GM23338 (cell line): ENCODE measurements at regions not wholly inside any gene's neighbourhood (a gene's known extent, or its start where the extent isn't known, plus 50 kb on each side); places are given as distances from the start of the nearest gene placed in this dataset.

ENCODE experiments used
- ATAC-seq: fragments of 200-7000 bp; cut with Tn5 transposase; 3 replicates; pipeline ENCODE4 v1.9.1; 2020
- DNase-seq: peaks from one replicate; pipeline ENCODE4 v3.0.0-alpha.2; 2015; ENCODE audit warnings: low spot score
- H2AFZ ChIP-seq: fragments of 200-600 bp; sonication (generic); 2 replicates; pipeline ENCODE4 v1.8.0; 2016; ENCODE audit warnings: antibody characterized with exemption, mild to moderate bottlenecking, moderate library complexity
- H3F3A ChIP-seq: fragments of 200-600 bp; sonication (generic); replicated peaks from 2 replicates; pipeline ENCODE4 v1.8.0; 2017; ENCODE audit warnings: antibody characterized with exemption, mixed run types, low read depth
- H3K27ac ChIP-seq: fragments of 200-600 bp; sonication (generic); 2 replicates; pipeline ENCODE4 v1.6.1; 2016; ENCODE audit warnings: low read depth
- H3K27me3 ChIP-seq: fragments of 200-600 bp; sonication (generic); 2 replicates; pipeline ENCODE4 v1.8.0; 2016; ENCODE audit warnings: mild to moderate bottlenecking, mixed run types, moderate library complexity; ENCODE audit not compliant: insufficient read depth
- H3K36me3 ChIP-seq: fragments of 200-600 bp; sonication (generic); 2 replicates; pipeline ENCODE4 v1.8.0; 2016; ENCODE audit warnings: mild to moderate bottlenecking; ENCODE audit not compliant: insufficient read depth
- H3K4me1 ChIP-seq: fragments of 200-600 bp; sonication (generic); 2 replicates; pipeline ENCODE4 v1.8.0; 2016; ENCODE audit warnings: mild to moderate bottlenecking, moderate library complexity; ENCODE audit not compliant: insufficient read depth
- H3K4me2 ChIP-seq: fragments of 200-600 bp; sonication (generic); 2 replicates; pipeline ENCODE4 v1.7.1; 2017; ENCODE audit warnings: mixed run types
- H3K4me3 ChIP-seq: fragments of 200-600 bp; sonication (generic); 2 replicates; pipeline ENCODE4 v1.6.1; 2016; ENCODE audit warnings: mixed run types
- H3K79me2 ChIP-seq: fragments of 200-600 bp; sonication (generic); replicated peaks from 2 replicates; pipeline ENCODE4 v1.8.0; 2017; ENCODE audit warnings: mild to moderate bottlenecking; ENCODE audit not compliant: insufficient read depth
- H3K9me2 ChIP-seq: fragments of 200-600 bp; sonication (generic); 2 replicates; pipeline ENCODE4 v1.8.0; 2017; ENCODE audit not compliant: insufficient read depth
- H4K20me1 ChIP-seq: fragments of 200-600 bp; sonication (generic); replicated peaks from 2 replicates; pipeline ENCODE4 v1.8.0; 2017; ENCODE audit warnings: mild to moderate bottlenecking; ENCODE audit not compliant: insufficient read depth
- H3K27ac Mint-ChIP-seq: 2 replicates; pipeline ENCODE4 v1.8.0; 2020; ENCODE audit warnings: inconsistent platforms, mild to moderate bottlenecking, moderate library complexity, mixed read lengths
- H3K27me3 Mint-ChIP-seq: 3 replicates; pipeline ENCODE4 v1.8.0; 2022; ENCODE audit warnings: low read depth, mild to moderate bottlenecking, moderate library complexity, mixed read lengths, inconsistent platforms; ENCODE audit not compliant: insufficient read depth, poor library complexity
- H3K36me3 Mint-ChIP-seq: 3 replicates; pipeline ENCODE4 v1.8.0; 2021; ENCODE audit warnings: low read depth, mild to moderate bottlenecking, inconsistent platforms, moderate library complexity, mixed read lengths
- H3K4me1 Mint-ChIP-seq: 3 replicates; pipeline ENCODE4 v1.8.0; 2020; ENCODE audit warnings: mild to moderate bottlenecking, inconsistent platforms, mixed read lengths
- H3K4me3 Mint-ChIP-seq: 3 replicates; pipeline ENCODE4 v1.8.0; 2021; ENCODE audit warnings: moderate library complexity, mild to moderate bottlenecking, inconsistent platforms, mixed read lengths
- H3K9me3 Mint-ChIP-seq: 3 replicates; pipeline ENCODE4 v1.8.0; 2020; ENCODE audit warnings: moderate library complexity, mild to moderate bottlenecking, inconsistent platforms, mixed read lengths
- CREB1 ChIP-seq: fragments of 250-450 bp; sonication (Bioruptor Pico); IDR thresholded peaks from 2 replicates; pipeline ENCODE4 v1.5.0; 2020; ENCODE audit warnings: low read depth, mild to moderate bottlenecking, moderate library complexity
- EZH2 ChIP-seq: fragments of 200-600 bp; sonication (generic); IDR thresholded peaks from one replicate; pipeline ENCODE4 v1.8.0; 2017; ENCODE audit warnings: antibody characterized with exemption, mild to moderate bottlenecking, low read depth; ENCODE audit not compliant: unreplicated experiment
- JUNB ChIP-seq: IDR thresholded peaks from one replicate; pipeline ENCODE4 v1.6.1; 2016; ENCODE audit warnings: antibody characterized with exemption; ENCODE audit not compliant: unreplicated experiment
- NANOG ChIP-seq: IDR thresholded peaks from 2 replicates; pipeline ENCODE4 v1.6.1; 2016; ENCODE audit warnings: antibody characterized with exemption, borderline replicate concordance
- POLR2AphosphoS5 ChIP-seq: IDR thresholded peaks from 2 replicates; pipeline ENCODE4 v1.6.1; 2016; ENCODE audit warnings: antibody characterized with exemption, low read depth
- STAT1 ChIP-seq: IDR thresholded peaks from one replicate; pipeline ENCODE4 v1.6.1; 2016; ENCODE audit warnings: antibody characterized with exemption; ENCODE audit not compliant: unreplicated experiment
- ZNF114 ChIP-seq: fragments of 250-450 bp; sonication (Bioruptor Pico); IDR thresholded peaks from 2 replicates; pipeline ENCODE4 v1.5.0; 2020; ENCODE audit warnings: mild to moderate bottlenecking, moderate library complexity
- ZNF331 ChIP-seq: fragments of 250-450 bp; sonication (Bioruptor Pico); IDR thresholded peaks from 2 replicates; pipeline ENCODE4 v1.5.0; 2020; ENCODE audit warnings: low read depth, mild to moderate bottlenecking, moderate library complexity
- TF ChIP-seq, protein P1 (sequence below): IDR thresholded peaks from one replicate; pipeline ENCODE4 v1.6.1; 2018; ENCODE audit warnings: antibody characterized with exemption; ENCODE audit not compliant: unreplicated experiment
- TF ChIP-seq, protein P2 (sequence below), 2 experiments: fragments of 200-600 bp in 1 of 2; sonication (generic) in 1 of 2; conservative IDR thresholded peaks; 2 replicates each; pipeline versions ENCODE4 v1.5.1 to v1.6.1; 2016 to 2017; ENCODE audit warnings: antibody characterized with exemption in 2 of 2, low read depth in 2 of 2, mild to moderate bottlenecking in 2 of 2, moderate library complexity in 1 of 2
- TF ChIP-seq, protein P3 (sequence below): fragments of 250-450 bp; sonication (Bioruptor Pico); IDR thresholded peaks from 2 replicates; pipeline ENCODE4 v1.5.0; 2020; ENCODE audit warnings: mild to moderate bottlenecking, moderate library complexity

DNA sequence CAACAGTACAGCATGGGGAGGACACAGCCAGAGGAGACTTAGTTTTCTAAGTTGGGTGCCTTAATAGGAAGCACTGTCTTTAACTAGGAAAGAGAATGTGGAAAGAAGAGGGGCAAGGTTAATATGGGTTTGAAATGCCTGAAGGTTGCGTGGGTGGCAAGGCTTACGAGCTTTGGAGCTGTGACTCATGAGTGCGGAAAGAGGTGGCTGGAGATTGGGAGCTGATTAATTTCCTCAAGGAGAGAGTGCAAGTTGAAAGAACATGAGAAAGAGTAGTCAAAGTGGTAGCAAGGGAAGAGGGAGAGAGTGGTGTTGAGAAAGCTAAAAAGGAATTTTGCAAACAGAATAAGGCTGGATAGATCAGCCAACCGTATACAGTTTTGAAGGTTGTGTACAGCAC lies 157.5 kb upstream of the ADRA1D start:
- Mint-ChIP-seq H3K27me3 (no peaks in the 10 kb centered on the region), H3K4me3 (no peak overlapping the region), H3K4me1 (no peaks in the 10 kb centered on the region; the same call in 2 of the 3 replicates), H3K36me3 (no peaks in the 10 kb centered on the region), H3K27ac (no peak overlapping the region), H3K9me3 (no peaks in the 10 kb centered on the region)
- H3F3A ChIP-seq = no peaks in the 10 kb centered on the region
- no peaks in the 10 kb centered on the region for H3K27me3 ChIP-seq
- ATAC-seq (no peak), DNase-seq (no peak)
- H3K4me2 ChIP-seq = no peak overlapping the region
- H2AFZ ChIP-seq = no peak overlapping the region
- TF ChIP-seq, protein P1, sequence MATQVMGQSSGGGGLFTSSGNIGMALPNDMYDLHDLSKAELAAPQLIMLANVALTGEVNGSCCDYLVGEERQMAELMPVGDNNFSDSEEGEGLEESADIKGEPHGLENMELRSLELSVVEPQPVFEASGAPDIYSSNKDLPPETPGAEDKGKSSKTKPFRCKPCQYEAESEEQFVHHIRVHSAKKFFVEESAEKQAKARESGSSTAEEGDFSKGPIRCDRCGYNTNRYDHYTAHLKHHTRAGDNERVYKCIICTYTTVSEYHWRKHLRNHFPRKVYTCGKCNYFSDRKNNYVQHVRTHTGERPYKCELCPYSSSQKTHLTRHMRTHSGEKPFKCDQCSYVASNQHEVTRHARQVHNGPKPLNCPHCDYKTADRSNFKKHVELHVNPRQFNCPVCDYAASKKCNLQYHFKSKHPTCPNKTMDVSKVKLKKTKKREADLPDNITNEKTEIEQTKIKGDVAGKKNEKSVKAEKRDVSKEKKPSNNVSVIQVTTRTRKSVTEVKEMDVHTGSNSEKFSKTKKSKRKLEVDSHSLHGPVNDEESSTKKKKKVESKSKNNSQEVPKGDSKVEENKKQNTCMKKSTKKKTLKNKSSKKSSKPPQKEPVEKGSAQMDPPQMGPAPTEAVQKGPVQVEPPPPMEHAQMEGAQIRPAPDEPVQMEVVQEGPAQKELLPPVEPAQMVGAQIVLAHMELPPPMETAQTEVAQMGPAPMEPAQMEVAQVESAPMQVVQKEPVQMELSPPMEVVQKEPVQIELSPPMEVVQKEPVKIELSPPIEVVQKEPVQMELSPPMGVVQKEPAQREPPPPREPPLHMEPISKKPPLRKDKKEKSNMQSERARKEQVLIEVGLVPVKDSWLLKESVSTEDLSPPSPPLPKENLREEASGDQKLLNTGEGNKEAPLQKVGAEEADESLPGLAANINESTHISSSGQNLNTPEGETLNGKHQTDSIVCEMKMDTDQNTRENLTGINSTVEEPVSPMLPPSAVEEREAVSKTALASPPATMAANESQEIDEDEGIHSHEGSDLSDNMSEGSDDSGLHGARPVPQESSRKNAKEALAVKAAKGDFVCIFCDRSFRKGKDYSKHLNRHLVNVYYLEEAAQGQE = no peak
- TF ChIP-seq JUNB = no peak
- TF ChIP-seq, protein P2, sequence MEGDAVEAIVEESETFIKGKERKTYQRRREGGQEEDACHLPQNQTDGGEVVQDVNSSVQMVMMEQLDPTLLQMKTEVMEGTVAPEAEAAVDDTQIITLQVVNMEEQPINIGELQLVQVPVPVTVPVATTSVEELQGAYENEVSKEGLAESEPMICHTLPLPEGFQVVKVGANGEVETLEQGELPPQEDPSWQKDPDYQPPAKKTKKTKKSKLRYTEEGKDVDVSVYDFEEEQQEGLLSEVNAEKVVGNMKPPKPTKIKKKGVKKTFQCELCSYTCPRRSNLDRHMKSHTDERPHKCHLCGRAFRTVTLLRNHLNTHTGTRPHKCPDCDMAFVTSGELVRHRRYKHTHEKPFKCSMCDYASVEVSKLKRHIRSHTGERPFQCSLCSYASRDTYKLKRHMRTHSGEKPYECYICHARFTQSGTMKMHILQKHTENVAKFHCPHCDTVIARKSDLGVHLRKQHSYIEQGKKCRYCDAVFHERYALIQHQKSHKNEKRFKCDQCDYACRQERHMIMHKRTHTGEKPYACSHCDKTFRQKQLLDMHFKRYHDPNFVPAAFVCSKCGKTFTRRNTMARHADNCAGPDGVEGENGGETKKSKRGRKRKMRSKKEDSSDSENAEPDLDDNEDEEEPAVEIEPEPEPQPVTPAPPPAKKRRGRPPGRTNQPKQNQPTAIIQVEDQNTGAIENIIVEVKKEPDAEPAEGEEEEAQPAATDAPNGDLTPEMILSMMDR (conservative IDR thresholded peaks at IDR 0.05; ENCODE audit: low read depth in 2 of 2) = no peak
- TF ChIP-seq, protein P3, sequence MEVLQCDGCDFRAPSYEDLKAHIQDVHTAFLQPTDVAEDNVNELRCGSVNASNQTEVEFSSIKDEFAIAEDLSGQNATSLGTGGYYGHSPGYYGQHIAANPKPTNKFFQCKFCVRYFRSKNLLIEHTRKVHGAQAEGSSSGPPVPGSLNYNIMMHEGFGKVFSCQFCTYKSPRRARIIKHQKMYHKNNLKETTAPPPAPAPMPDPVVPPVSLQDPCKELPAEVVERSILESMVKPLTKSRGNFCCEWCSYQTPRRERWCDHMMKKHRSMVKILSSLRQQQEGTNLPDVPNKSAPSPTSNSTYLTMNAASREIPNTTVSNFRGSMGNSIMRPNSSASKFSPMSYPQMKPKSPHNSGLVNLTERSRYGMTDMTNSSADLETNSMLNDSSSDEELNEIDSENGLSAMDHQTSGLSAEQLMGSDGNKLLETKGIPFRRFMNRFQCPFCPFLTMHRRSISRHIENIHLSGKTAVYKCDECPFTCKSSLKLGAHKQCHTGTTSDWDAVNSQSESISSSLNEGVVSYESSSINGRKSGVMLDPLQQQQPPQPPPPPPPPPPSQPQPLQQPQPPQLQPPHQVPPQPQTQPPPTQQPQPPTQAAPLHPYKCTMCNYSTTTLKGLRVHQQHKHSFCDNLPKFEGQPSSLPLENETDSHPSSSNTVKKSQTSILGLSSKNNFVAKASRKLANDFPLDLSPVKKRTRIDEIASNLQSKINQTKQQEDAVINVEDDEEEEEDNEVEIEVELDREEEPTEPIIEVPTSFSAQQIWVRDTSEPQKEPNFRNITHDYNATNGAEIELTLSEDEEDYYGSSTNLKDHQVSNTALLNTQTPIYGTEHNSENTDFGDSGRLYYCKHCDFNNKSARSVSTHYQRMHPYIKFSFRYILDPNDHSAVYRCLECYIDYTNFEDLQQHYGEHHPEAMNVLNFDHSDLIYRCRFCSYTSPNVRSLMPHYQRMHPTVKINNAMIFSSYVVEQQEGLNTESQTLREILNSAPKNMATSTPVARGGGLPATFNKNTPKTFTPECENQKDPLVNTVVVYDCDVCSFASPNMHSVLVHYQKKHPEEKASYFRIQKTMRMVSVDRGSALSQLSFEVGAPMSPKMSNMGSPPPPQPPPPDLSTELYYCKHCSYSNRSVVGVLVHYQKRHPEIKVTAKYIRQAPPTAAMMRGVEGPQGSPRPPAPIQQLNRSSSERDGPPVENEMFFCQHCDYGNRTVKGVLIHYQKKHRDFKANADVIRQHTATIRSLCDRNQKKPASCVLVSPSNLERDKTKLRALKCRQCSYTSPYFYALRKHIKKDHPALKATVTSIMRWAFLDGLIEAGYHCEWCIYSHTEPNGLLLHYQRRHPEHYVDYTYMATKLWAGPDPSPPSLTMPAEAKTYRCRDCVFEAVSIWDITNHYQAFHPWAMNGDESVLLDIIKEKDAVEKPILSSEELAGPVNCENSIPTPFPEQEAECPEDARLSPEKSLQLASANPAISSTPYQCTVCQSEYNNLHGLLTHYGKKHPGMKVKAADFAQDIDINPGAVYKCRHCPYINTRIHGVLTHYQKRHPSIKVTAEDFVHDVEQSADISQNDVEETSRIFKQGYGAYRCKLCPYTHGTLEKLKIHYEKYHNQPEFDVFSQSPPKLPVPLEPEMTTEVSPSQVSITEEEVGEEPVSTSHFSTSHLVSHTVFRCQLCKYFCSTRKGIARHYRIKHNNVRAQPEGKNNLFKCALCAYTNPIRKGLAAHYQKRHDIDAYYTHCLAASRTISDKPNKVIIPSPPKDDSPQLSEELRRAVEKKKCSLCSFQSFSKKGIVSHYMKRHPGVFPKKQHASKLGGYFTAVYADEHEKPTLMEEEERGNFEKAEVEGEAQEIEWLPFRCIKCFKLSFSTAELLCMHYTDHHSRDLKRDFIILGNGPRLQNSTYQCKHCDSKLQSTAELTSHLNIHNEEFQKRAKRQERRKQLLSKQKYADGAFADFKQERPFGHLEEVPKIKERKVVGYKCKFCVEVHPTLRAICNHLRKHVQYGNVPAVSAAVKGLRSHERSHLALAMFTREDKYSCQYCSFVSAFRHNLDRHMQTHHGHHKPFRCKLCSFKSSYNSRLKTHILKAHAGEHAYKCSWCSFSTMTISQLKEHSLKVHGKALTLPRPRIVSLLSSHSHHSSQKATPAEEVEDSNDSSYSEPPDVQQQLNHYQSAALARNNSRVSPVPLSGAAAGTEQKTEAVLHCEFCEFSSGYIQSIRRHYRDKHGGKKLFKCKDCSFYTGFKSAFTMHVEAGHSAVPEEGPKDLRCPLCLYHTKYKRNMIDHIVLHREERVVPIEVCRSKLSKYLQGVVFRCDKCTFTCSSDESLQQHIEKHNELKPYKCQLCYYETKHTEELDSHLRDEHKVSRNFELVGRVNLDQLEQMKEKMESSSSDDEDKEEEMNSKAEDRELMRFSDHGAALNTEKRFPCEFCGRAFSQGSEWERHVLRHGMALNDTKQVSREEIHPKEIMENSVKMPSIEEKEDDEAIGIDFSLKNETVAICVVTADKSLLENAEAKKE = no peak
- no peak for TF ChIP-seq CREB1 (CRISPR knock-in tag)
- no peak for TF ChIP-seq POLR2AphosphoS5
- TF ChIP-seq ZNF331 = no peak
- no peak for TF ChIP-seq NANOG
- TF ChIP-seq ZNF114 (CRISPR knock-in tag) = no peak
- no peak for TF ChIP-seq STAT1
- TF ChIP-seq EZH2 = no peak
- no peak overlapping the region for H3K27ac ChIP-seq
- no peaks in the 10 kb centered on the region for H4K20me1 ChIP-seq
- no peaks in the 10 kb centered on the region for H3K79me2 ChIP-seq
- no peaks in the 10 kb centered on the region for H3K4me1 ChIP-seq
- no peaks in the 10 kb centered on the region for H3K36me3 ChIP-seq
- H3K4me3 ChIP-seq = no peak overlapping the region
- 0 out of 2 replicates have a peak, but pooled peaks cover 10% of the 10 kb centered on the region for H3K9me2 ChIP-seq
